Astrocyte of the cerebellum (primary cell): ENCODE measurements at regions not wholly inside any gene's neighbourhood (a gene's known extent, or its start where the extent isn't known, plus 50 kb on each side); places are given as distances from the start of the nearest gene placed in this dataset.

Experiments
- DNase-seq: peaks from one replicate; pipeline ENCODE4 v3.0.0-alpha.2; 2011; ENCODE audit warnings: low read depth
- H3K4me3 ChIP-seq: 2 replicates; pipeline ENCODE4 v1.5.1; 2011; ENCODE audit warnings: mild to moderate bottlenecking, low read depth, low read length, moderate library complexity
- in situ Hi-C: cut with HindIII; loops from 2 replicates; pipeline ENCODE4 v1.10.0; 2017; ENCODE audit warnings: low sequenced_read_pairs
- TF ChIP-seq, protein P1 (sequence below): IDR thresholded peaks from 2 replicates; pipeline ENCODE4 v1.5.1; 2012; ENCODE audit warnings: low read length, low read depth, moderate library complexity, mild to moderate bottlenecking; ENCODE audit errors: missing control alignments

DNA sequence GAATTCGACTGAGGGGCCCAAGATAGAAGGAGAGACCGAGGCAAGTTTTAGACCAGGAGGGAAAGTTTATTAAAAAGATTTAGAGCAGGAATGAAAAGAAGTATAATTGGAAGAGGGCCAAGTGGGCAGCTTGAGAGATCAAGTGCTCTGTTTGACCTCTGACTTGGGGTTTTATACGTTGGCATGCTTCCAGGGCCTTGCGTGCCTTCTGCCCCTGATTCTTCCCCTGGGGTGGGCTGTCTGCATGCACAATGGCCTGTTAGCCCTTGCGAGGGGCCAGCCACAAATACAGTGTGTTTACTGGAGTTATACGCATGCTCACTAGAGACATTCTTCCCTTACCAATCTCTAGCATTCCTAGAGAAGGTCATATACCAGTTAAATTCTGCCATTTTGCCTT, 70.7 kb upstream of the LARS2 start:
- DNase-seq, result no peak
- H3K4me3 ChIP-seq, result no peak overlapping the region
- TF ChIP-seq, protein P1, sequence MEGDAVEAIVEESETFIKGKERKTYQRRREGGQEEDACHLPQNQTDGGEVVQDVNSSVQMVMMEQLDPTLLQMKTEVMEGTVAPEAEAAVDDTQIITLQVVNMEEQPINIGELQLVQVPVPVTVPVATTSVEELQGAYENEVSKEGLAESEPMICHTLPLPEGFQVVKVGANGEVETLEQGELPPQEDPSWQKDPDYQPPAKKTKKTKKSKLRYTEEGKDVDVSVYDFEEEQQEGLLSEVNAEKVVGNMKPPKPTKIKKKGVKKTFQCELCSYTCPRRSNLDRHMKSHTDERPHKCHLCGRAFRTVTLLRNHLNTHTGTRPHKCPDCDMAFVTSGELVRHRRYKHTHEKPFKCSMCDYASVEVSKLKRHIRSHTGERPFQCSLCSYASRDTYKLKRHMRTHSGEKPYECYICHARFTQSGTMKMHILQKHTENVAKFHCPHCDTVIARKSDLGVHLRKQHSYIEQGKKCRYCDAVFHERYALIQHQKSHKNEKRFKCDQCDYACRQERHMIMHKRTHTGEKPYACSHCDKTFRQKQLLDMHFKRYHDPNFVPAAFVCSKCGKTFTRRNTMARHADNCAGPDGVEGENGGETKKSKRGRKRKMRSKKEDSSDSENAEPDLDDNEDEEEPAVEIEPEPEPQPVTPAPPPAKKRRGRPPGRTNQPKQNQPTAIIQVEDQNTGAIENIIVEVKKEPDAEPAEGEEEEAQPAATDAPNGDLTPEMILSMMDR, result no peak
- in situ Hi-C loops, result no loop called here

DNA sequence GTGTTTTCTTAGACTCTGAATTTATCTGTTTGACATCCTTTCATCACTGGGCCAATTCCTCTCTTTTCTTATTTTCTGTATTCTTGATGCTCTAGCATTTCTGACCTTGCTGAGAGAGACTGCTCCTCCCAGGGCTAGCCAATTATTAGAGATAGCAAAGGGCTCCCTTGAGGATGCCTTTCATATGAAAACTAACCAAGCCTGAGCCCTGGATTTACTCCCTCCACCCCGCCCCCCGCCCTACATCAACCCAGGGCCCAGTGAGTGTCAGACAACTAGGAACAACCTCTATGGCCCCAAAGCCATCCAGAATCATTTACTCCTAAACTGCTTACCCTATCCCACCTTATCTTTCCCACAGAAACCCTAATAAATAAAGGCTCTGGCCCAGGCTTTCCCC, 69.7 kb upstream of the LARS2 start:
- in situ Hi-C loops, result no loop called here
- TF ChIP-seq, protein P1, result no peak
- DNase-seq, result no peak
- H3K4me3 ChIP-seq, result no peak overlapping the region

DNA sequence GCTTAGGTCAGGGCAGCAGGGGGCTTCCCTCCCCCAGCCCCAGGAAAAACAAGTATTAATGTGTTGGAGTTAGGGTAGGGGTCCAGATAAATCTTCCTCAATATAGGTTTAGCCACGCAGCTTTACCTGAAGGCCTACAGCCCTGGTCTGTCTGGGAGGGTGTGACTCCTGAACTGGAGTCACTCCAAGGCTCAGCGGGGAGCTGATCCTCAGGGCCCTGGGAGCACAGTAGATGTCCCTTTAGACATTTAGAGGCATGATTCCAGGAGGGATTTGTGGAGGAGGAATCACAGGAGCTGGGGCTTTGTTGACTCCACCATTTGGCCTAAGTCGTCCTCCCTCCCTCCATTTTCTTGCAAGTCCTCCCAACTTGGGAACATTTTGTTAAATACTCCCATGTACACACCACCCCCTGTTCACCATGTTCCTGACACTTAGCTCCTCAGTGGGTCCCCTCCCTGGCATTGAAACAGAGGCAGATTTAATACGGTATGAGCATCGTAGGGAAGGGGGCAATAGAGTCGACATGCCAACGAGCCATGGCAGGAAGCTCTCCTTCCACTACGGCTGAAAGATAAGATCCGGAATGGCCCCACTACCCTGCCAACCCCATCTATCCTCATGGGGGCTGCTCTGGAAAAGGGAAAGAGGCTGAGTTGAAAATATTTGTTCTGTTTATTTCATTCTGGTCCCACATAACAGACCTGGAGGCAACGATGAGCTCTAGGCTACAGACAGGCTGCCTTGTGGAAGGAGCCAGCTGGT, 69.0 kb upstream of the LARS2 start:
- no peak for DNase-seq
- H3K4me3 ChIP-seq, result no peak overlapping the region
- in situ Hi-C loops, result no loop called here
- TF ChIP-seq, protein P1, result no peak

DNA sequence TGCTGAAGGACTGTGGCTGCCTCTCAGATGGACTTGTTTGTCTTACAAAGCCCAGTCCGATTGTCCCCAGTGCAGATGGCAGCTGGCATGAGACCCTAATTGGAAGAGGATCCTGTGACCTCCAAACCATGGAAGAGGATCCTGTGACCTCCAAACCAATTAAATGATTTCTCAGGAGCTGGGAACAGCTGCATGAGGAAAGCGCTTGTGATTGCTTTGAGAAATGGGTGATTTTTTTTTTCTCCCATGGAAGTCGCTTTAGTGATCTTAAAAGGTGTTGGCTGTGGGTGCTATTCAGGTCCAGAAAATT, 68.4 kb upstream of the LARS2 start:
- in situ Hi-C loops, result no loop called here
- TF ChIP-seq, protein P1, result no peak
- DNase-seq, result no peak

DNA sequence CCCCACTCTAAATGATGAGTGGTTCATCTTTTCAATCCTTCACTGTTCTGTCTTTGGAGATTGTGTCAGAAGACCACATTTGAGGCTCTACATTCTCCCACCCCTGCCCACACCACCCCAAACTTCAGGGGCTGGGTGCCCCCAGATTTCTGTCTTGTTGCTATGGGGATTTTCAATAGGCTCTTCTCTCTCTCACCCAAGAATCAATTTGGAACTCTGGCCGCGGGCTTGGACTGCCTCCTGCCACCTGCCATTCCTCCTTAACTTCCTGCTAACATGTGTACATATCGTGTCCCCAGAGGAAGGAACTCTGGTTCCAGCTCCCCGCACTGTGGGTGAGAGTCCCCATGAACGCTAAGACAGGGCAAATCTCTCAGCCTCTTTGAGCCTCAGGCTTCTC, 67.4 kb upstream of the LARS2 start:
- TF ChIP-seq, protein P1, result no peak
- no peak for DNase-seq
- H3K4me3 ChIP-seq, result no peak overlapping the region
- in situ Hi-C loops, result no loop called here

More for the DNA sequence above, 68.4 kb upstream of the LARS2 start:
- no peak overlapping the region for H3K4me3 ChIP-seq

DNA sequence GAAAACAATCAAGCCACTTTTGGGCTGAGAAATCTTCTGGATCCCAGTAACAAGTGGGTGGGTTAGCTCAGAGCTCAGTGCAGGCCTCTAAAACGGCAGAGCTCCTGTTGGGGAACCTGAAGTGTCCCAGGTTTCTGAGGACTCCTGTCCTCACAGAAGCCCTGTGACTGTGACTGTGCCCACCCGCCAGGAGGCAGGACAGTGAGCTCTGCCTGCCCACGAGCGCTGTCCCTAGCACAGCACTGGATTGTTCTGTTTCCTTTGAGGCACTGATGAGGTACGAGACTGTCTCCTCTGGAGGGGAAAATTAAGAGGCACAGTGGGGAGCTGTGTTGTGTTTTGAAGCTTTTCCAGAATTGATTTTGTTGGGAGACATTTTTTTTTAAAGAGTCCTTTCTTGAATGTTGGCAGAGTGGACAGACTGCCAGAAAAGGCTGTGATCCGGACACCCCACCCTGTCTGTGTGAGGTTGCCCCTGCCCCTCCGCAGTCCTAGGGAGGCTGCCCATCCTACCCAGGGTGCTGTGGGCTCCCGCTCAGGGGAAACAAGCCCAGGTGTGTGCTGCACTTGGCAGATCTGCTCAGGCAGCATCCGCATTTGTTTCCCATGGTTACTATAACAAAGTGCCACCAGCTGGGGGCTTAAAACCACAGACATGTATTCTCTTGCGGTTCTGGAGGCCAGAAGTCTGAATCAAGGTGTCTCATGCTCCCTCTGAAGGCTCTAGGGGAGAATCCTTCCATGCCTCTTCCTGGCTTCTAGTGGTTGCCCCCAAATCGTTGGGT, 66.6 kb upstream of the LARS2 start:
- in situ Hi-C loops, result no loop called here
- H3K4me3 ChIP-seq, result no peak overlapping the region
- peak; percentile 22 for DNase-seq
- TF ChIP-seq, protein P1, result peak; percentile 9
